Heart right ventricle (tissue), 16 donors: ENCODE measurements at regions not wholly inside any gene's neighbourhood (a gene's known extent, or its start where the extent isn't known, plus 50 kb on each side); places are given as distances from the start of the nearest gene placed in this dataset.

Experiments
- ATAC-seq, 8 donors: fragments of 200-7000 bp; cut with Tn5 transposase; one replicate each; pipeline ENCODE4 v1.9.1; 2020; ENCODE audit warnings: mild to moderate bottlenecking in 8 of 8, moderate library complexity in 8 of 8, moderate number of reproducible peaks in 1 of 8
- DNase-seq, 2 donors: peaks; one replicate each; pipeline ENCODE4 v3.0.0-alpha.2; 2020
- H3K27ac ChIP-seq, 10 donors: fragments of 200-600 bp; sonication (generic) in 2 of 10; one replicate each; pipeline versions ENCODE4 v1.5.0 to v1.8.0; 2020 to 2022; ENCODE audit warnings: mild to moderate bottlenecking in 3 of 10
- H3K27me3 ChIP-seq, 7 donors: fragments of 200-600 bp; one replicate each; pipeline ENCODE4 v1.8.0; 2021 to 2022; ENCODE audit warnings: mild to moderate bottlenecking in 2 of 7
- H3K36me3 ChIP-seq, 9 donors: fragments of 200-600 bp; sonication (generic) in 1 of 9; one replicate each; pipeline versions ENCODE4 v1.5.0 to v1.8.0; 2020 to 2022; ENCODE audit warnings: mild to moderate bottlenecking in 2 of 9
- H3K4me1 ChIP-seq, 9 donors: fragments of 200-600 bp; sonication (generic) in 1 of 9; one replicate each; pipeline versions ENCODE4 v1.5.0 to v1.8.0; 2020 to 2022; ENCODE audit warnings: mild to moderate bottlenecking in 4 of 9
- H3K4me3 ChIP-seq, 10 donors: fragments of 200-600 bp; sonication (generic) in 2 of 10; one replicate each; pipeline versions ENCODE4 v1.5.0 to v1.8.0; 2020 to 2022; ENCODE audit warnings: mild to moderate bottlenecking in 7 of 10, moderate library complexity in 2 of 10
- H3K9me3 ChIP-seq, 11 donors: fragments of 200-600 bp in 10 of 11; sonication (generic) in 2 of 11; one replicate each; pipeline versions ENCODE4 v1.5.0 to v1.8.0; 2013 to 2022; ENCODE audit warnings: mild to moderate bottlenecking in 2 of 11, control low read depth in 1 of 11, moderate library complexity in 1 of 11
- WGBS, 2 donors: extraction: QIAGEN DNeasy Blood & Tissue Kit; methylation state at CpG; one replicate each; pipeline ENCODE4 v1.1.7; 2013; ENCODE audit warnings: inconsistent platforms in 1 of 2; 5-methylcytosine and 5-hydroxymethylcytosine counted together
- intact Hi-C, 10 donors: fragments of 100-400 bp; cut with DNase I; formaldehyde crosslinking; loops; one replicate each; pipeline versions ENCODE4 v1.11.1 to v1.14.2; 2022
- TF ChIP-seq, protein P1 (sequence below), 9 donors: fragments of 200-600 bp; sonication (generic) in 2 of 9; IDR thresholded peaks; one replicate each; pipeline versions ENCODE4 v1.5.0 to v1.8.0; 2021 to 2022; ENCODE audit warnings: antibody characterized with exemption in 9 of 9, mild to moderate bottlenecking in 5 of 9, moderate library complexity in 1 of 9
- donor health status: Arrhythmogenic right ventricular cardiomyopathy.
- donor health status: ischemic (EF 13 %, LVEDD 7.1; RV severe dilation, severe dysfunction).
- donor health status: healthy with polysubstance abuse.
- donor health status: DM: no; HTN: yes; CAD: no.
- donor health status: DM: no; HTN: no; CAD: no.
- donor health status: ischemic (EF 25% LVEDD 6.9; RV normal size, moderate dysfunction).
- donor health status: ischemic (EF 25% LVEDD 5.7; RV mildly dilated, moderate dysfunction).
- donor health status: healthy.
- donor health status: DM: yes; HTN: yes; CAD: no.
- donor health status: Ischemic cardiomyopathy.
- donor health status: ischemic (EF 35%, LVEDD 5.7; RV mildly dilated, moderate dysfunction).
- donor health status: nonischemic (EF 11% LVEDD 7.7; RV severe dilation, severe dysfunction).
- donor health status: DM: yes; HTN: yes; CAD: no.
- donor health status: PGD.
- donor health status: ischemic (EF 29% LVEDD 5.4; RV normal size, mild dysfunction).
- donor health status: nonischemic (EF 23%, LVEDD 6.1; RV moderate dilation, normal function).

DNA sequence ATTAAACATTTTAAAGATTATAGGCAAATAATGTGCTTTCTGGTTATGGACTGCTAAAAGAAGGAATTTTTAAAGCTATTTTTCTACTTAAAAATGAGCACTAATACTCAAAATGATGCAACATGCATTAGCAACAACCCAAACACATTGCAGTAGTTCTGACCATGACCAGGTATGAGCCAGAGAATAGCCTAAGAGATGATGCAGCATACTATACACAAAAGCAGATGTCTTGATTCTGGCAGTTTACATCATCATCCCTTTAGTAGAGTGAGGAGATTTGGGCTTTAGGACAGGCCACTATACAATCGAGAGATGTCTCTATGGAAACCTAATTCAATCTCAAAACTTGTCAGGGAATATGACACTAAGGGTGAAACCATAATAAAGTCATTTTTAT is 307.1 kb downstream of the PRR16 start:
- no peaks in the 10 kb centered on the region for H3K9me3 ChIP-seq
- no peak for DNase-seq
- 76 to 86% methylated on average over 1 of the region's 1 CpG for WGBS, 2 donors
- no peak for ATAC-seq
- H3K27me3 ChIP-seq: no peaks in the 10 kb centered on the region
- no peak overlapping the region for H3K4me3 ChIP-seq
- intact Hi-C loops: no loop called here
- no peaks in the 10 kb centered on the region for H3K36me3 ChIP-seq
- H3K4me1 ChIP-seq: no peaks in the 10 kb centered on the region
- H3K27ac ChIP-seq: no peak overlapping the region
- TF ChIP-seq, protein P1, sequence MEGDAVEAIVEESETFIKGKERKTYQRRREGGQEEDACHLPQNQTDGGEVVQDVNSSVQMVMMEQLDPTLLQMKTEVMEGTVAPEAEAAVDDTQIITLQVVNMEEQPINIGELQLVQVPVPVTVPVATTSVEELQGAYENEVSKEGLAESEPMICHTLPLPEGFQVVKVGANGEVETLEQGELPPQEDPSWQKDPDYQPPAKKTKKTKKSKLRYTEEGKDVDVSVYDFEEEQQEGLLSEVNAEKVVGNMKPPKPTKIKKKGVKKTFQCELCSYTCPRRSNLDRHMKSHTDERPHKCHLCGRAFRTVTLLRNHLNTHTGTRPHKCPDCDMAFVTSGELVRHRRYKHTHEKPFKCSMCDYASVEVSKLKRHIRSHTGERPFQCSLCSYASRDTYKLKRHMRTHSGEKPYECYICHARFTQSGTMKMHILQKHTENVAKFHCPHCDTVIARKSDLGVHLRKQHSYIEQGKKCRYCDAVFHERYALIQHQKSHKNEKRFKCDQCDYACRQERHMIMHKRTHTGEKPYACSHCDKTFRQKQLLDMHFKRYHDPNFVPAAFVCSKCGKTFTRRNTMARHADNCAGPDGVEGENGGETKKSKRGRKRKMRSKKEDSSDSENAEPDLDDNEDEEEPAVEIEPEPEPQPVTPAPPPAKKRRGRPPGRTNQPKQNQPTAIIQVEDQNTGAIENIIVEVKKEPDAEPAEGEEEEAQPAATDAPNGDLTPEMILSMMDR (IDR thresholded peaks at IDR 0.05): no peak

DNA sequence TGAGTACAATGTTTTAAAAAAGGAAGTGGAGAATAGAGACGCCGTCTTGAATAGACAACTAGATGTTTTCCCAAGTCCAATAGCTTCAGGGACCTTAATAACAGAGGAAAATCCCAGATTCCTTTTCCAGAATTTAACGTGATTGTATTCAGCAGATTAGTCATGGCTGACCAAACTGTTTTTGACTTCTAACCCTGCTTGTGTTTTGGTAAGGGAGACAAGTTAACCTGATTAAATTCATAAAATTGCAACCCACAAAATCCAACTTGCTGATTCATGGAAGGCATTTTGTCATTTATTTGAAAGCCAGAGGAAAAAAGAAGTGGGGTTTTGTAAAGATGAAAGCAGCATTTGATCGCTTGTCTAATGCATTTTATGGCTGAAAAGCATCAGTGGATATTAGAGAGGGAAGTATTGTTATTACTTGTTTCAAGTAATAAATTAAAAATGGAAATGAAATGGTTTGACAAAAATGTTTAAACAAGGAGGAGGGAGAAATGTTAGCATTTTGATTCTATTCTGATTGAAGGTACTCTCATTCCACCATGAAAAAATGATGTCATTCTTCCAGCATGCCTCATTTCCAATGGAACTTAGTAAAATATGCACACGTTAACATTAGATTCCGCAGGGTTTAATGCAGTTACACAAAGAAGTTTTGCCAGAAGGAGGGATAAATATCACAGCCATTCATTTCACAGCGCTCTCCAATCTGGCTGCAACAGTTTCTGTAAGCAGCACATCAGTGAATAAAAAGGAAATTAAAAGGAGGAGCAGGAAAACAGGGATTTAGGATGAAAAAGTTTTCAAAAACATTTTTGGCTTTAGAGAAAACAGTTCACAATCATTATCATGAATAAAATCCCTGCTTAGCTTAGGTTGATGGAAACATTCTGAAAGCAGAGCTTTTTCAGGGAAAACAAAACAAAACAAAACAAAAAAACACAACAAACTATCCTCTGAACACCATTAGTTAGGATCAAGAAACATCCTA is 314.7 kb downstream of the PRR16 start:
- intact Hi-C loops: no loop called here
- Histone ChIP-seq H3K27ac (no peak overlapping the region), H3K4me3 (no peak overlapping the region), H3K27me3 (no peaks in the 10 kb centered on the region), H3K4me1 (no peaks in the 10 kb centered on the region), H3K36me3 (no peaks in the 10 kb centered on the region), H3K9me3 (no peaks in the 10 kb centered on the region)
- no peak for ATAC-seq
- DNase-seq: no peak
- WGBS, 2 donors: 72 to 77% methylated on average over 7 of the region's 7 CpGs
- TF ChIP-seq, protein P1 (IDR thresholded peaks at IDR 0.05): no peak

DNA sequence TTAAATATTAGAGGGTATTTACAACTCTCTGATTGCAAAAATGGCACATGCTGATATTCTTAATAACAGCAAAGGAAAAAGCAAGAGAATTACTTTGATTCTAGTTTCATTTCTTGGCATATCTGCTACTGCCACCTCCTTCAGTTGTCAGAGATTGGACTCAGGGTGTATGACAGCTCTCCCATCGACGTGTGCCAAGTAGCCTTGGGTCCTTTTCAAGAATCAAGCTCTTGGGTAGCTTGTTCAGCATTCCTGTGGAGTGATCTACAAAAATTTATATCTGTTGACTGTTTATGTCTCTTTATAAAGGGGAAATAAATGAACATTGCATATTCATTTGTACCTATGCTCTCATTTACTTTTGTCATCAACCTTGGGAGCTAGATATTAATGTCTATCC is 315.6 kb downstream of the PRR16 start:
- ATAC-seq: peak in 1 of 8 donors; percentile 37
- intact Hi-C loops: no loop called here
- Histone ChIP-seq H3K9me3 (no peaks in the 10 kb centered on the region), H3K4me3 (no peak overlapping the region), H3K4me1 (no peaks in the 10 kb centered on the region), H3K27ac (no peak overlapping the region), H3K27me3 (no peaks in the 10 kb centered on the region), H3K36me3 (no peaks in the 10 kb centered on the region)
- no peak for DNase-seq
- TF ChIP-seq, protein P1 (IDR thresholded peaks at IDR 0.05): no peak
- 20 to 45% methylated on average over 2 of the region's 2 CpGs for WGBS, 2 donors

DNA sequence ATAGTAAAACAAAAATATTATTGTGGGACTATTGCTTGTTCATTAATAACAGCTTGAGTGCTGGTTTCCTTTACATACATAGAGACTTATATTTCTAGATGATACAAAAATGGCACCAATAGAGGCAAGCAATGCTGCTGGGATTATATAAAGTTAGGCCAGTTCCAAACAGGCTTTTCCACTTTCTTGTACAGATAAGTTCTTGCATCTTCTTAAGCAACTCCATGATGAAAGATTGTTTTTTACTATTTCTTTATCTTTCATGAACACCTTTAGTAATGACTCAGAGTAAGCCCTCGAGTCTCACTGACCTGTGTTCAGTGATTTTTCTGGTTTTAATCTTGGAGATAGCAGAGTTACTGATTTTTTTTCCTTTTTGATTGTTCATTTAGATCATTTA is 324.4 kb downstream of the PRR16 start:
- TF ChIP-seq, protein P1 (IDR thresholded peaks at IDR 0.05): no peak
- ATAC-seq (no peak), DNase-seq (no peak)
- H3K36me3 ChIP-seq: no peaks in the 10 kb centered on the region
- no peak overlapping the region for H3K27ac ChIP-seq
- no peaks in the 10 kb centered on the region for H3K4me1 ChIP-seq
- WGBS, 2 donors: 56 to 61% methylated on average over 1 of the region's 1 CpG
- no peaks in the 10 kb centered on the region for H3K9me3 ChIP-seq
- no peak overlapping the region for H3K4me3 ChIP-seq
- no peaks in the 10 kb centered on the region for H3K27me3 ChIP-seq
- intact Hi-C loops: no loop called here
